CD14-positive monocyte (primary cell): ENCODE measurements at regions not wholly inside any gene's neighbourhood (a gene's known extent, or its start where the extent isn't known, plus 50 kb on each side); places are given as distances from the start of the nearest gene placed in this dataset.

Source experiments
- DNase-seq, 3 donors: peaks; one replicate each; pipeline ENCODE4 v3.0.0-alpha.2; 2011 to 2022
- H2AFZ ChIP-seq: 2 replicates; pipeline ENCODE4 v1.6.0; 2012; ENCODE audit warnings: mild to moderate bottlenecking, low read depth, low read length, inconsistent platforms; ENCODE audit not compliant: insufficient read depth, poor library complexity, severe bottlenecking
- H3K27ac ChIP-seq, 2 donors: 1 replicate in 1 of 2; 2 replicates in 1 of 2; pipeline ENCODE4 v1.5.1; 2012 to 2013; ENCODE audit warnings: low read length in 2 of 2, control low read depth in 1 of 2, inconsistent platforms in 1 of 2, low read depth in 1 of 2, mild to moderate bottlenecking in 1 of 2
- H3K27me3 ChIP-seq, 2 donors: one replicate each; pipeline versions ENCODE4 v1.6.0 to v1.6.1; 2011 to 2013; ENCODE audit warnings: low read length in 2 of 2; ENCODE audit not compliant: control insufficient read depth in 2 of 2, insufficient read depth in 2 of 2
- H3K36me3 ChIP-seq, 2 donors: replicated peaks in 1 of 2; 1 replicate in 1 of 2; 2 replicates in 1 of 2; pipeline versions ENCODE4 v1.5.1 to v1.6.1; 2012 to 2013; ENCODE audit warnings: low read length in 2 of 2, control low read depth in 1 of 2, inconsistent platforms in 1 of 2, mild to moderate bottlenecking in 1 of 2; ENCODE audit not compliant: insufficient read depth in 2 of 2, control insufficient read depth in 1 of 2
- H3K4me1 ChIP-seq, 2 donors: 1 replicate in 1 of 2; 2 replicates in 1 of 2; pipeline versions ENCODE4 v1.5.1 to v1.6.1; 2012 to 2013; ENCODE audit warnings: low read length in 2 of 2, control low read depth in 1 of 2, inconsistent platforms in 1 of 2, mild to moderate bottlenecking in 1 of 2, moderate library complexity in 1 of 2; ENCODE audit not compliant: insufficient read depth in 2 of 2, control insufficient read depth in 1 of 2
- H3K4me2 ChIP-seq: replicated peaks from 2 replicates; pipeline ENCODE3; 2012; ENCODE audit warnings: low read length, moderate library complexity, mild to moderate bottlenecking; ENCODE audit not compliant: poor library complexity, severe bottlenecking; ENCODE audit errors: extremely low read depth
- H3K4me3 ChIP-seq, 3 experiments: fragments of 200-600 bp in 1 of 3; sonication (generic) in 1 of 3; replicated peaks in 1 of 3; 1 replicate in 2 of 3; 2 replicates in 1 of 3; pipeline ENCODE4 v1.5.1; 2011 to 2013; ENCODE audit warnings: low read length in 3 of 3, mild to moderate bottlenecking in 3 of 3, control low read depth in 2 of 3, low read depth in 2 of 3, inconsistent platforms in 1 of 3, moderate library complexity in 1 of 3
- H3K79me2 ChIP-seq: 2 replicates; pipeline ENCODE4 v1.6.0; 2012; ENCODE audit warnings: mild to moderate bottlenecking, control low read depth, inconsistent platforms, low read length, moderate library complexity; ENCODE audit not compliant: insufficient read depth
- H3K9ac ChIP-seq: 2 replicates; pipeline ENCODE4 v1.6.0; 2017; ENCODE audit warnings: low read length, mild to moderate bottlenecking; ENCODE audit not compliant: insufficient read depth, poor library complexity, severe bottlenecking
- H3K9me3 ChIP-seq, 2 donors: replicated peaks in 1 of 2; 1 replicate in 1 of 2; 2 replicates in 1 of 2; pipeline versions ENCODE4 v1.5.1 to v1.6.1; 2012 to 2013; ENCODE audit warnings: low read length in 2 of 2, control low read depth in 1 of 2; ENCODE audit not compliant: control insufficient read depth in 1 of 2, insufficient read depth in 1 of 2
- H4K20me1 ChIP-seq: 2 replicates; pipeline ENCODE4 v1.6.0; 2012; ENCODE audit warnings: mild to moderate bottlenecking, low read length, control low read depth, moderate library complexity; ENCODE audit not compliant: insufficient read depth
- H3K27ac Mint-ChIP-seq, 7 donors: one replicate each; pipeline ENCODE4 v1.8.0; 2020; ENCODE audit warnings: mild to moderate bottlenecking in 7 of 7, mixed read lengths in 7 of 7, moderate library complexity in 6 of 7, inconsistent platforms in 2 of 7
- H3K27me3 Mint-ChIP-seq, 3 donors: one replicate each; pipeline ENCODE4 v1.8.0; 2021 to 2022; ENCODE audit warnings: low read depth in 3 of 3, mild to moderate bottlenecking in 3 of 3, mixed read lengths in 3 of 3, moderate library complexity in 3 of 3, inconsistent platforms in 1 of 3
- H3K36me3 Mint-ChIP-seq, 2 donors: one replicate each; pipeline ENCODE4 v1.8.0; 2020; ENCODE audit warnings: mixed read lengths in 2 of 2, inconsistent platforms in 1 of 2, mild to moderate bottlenecking in 1 of 2
- H3K4me1 Mint-ChIP-seq: one replicate; pipeline ENCODE4 v1.8.0; 2020; ENCODE audit warnings: mild to moderate bottlenecking, mixed read lengths
- H3K4me3 Mint-ChIP-seq, 2 donors: one replicate each; pipeline ENCODE4 v1.8.0; 2020; ENCODE audit warnings: mild to moderate bottlenecking in 2 of 2, mixed read lengths in 2 of 2, moderate library complexity in 1 of 2
- H3K9me3 Mint-ChIP-seq, 7 donors: one replicate each; pipeline ENCODE4 v1.8.0; 2020 to 2022; ENCODE audit warnings: mixed read lengths in 7 of 7, mild to moderate bottlenecking in 6 of 7, moderate library complexity in 6 of 7, inconsistent platforms in 2 of 7
- CTCF ChIP-seq: fragments of 200-600 bp; IDR thresholded peaks from one replicate; pipeline ENCODE4 v1.8.0; 2022; ENCODE audit warnings: antibody characterized with exemption, mild to moderate bottlenecking
- WGBS: methylation state at CpG from one replicate; pipeline ENCODE4 v1.1.5; 2013; ENCODE audit warnings: missing lambda C conversion rate; ENCODE audit not compliant: insufficient coverage; 5-methylcytosine and 5-hydroxymethylcytosine counted together
- intact Hi-C, 2 donors: fragments of 100-400 bp; cut with micrococcal nuclease; formaldehyde crosslinking; loops; one replicate each; pipeline versions ENCODE4 v1.15.0 to v1.15.1; 2023

DNA sequence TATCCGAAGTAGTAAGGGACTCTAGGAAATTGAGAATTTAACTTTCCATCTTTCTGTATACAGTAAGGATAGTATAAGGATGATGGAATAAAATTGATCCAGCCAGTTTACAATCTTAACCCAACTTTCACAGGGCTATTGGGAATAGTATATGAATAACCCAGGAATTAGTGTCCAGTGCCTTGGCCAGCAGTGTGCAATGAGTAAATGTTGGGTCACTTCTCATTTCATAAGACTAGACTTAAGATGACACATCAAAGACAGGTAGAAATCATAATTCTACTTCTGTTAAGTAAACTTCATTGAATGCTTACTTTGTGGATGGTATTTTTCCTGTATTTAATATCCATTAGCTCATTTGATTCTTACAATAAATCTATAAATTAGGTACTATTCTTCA, 949.6 kb upstream of the GOT2 start:
- Histone ChIP-seq H3K79me2 (no peaks in the 10 kb centered on the region), H3K4me2 (no peak overlapping the region), H3K27me3 (no peaks in the 10 kb centered on the region), H2AFZ (no peak overlapping the region), H4K20me1 (no peaks in the 10 kb centered on the region), H3K4me1 (no peaks in the 10 kb centered on the region), H3K9ac (no peak overlapping the region), H3K4me3 (no peak overlapping the region), H3K9me3 (peaks cover 5 to 9% of the 10 kb centered on the region in 2 donors), H3K27ac (no peak overlapping the region), H3K36me3 (no peaks in the 10 kb centered on the region)
- no CpG with 5 or more reads among the region's 1 CpG for WGBS
- DNase-seq, result no peak
- H3K27me3 Mint-ChIP-seq, result peaks cover 0 to 1% (median 0%) of the 10 kb centered on the region in 3 donors
- TF ChIP-seq CTCF, result no peak
- H3K4me1 Mint-ChIP-seq, result no peaks in the 10 kb centered on the region
- H3K27ac Mint-ChIP-seq, result no peak overlapping the region
- intact Hi-C loops, result no loop called here
- no peaks in the 10 kb centered on the region for H3K36me3 Mint-ChIP-seq
- H3K9me3 Mint-ChIP-seq, result peaks cover 0 to 18% (median 6%) of the 10 kb centered on the region in 7 donors
- no peak overlapping the region for H3K4me3 Mint-ChIP-seq

DNA sequence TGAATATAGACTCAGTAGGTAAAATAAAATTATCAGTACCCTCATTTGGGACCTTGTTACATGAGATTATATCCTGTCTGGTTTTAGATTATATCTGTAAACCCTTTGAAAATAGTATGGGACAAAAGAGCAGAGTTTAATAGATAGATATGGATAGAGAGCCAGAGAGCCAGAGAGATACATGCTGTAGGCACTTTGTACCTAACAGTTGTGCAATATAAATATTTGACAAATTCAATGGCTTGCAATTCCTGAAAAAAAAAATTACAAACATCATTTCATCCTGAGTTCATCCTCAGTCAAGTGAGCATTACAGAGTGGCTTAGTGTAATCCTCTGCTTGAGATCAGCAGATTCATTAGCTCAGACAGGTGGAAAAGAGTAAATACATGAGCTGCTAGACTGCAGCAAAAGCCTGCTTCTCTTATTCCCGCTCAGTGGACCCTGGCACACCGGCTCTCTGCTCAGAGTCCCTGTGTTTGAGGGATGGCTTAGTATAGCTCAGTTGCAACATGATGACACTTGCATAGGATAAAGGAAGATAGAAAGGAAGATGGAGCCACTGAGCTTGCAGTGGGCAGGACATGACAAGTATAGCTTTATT, 931.6 kb upstream of the GOT2 start:
- 89% methylated on average over 2 of the region's 2 CpGs for WGBS
- Histone ChIP-seq H3K4me2 (no peak overlapping the region), H3K27ac (no peak overlapping the region), H3K79me2 (no peaks in the 10 kb centered on the region), H3K9me3 (peaks cover 0 to 4% of the 10 kb centered on the region in 2 donors), H3K27me3 (no peaks in the 10 kb centered on the region), H4K20me1 (no peaks in the 10 kb centered on the region), H3K4me1 (no peaks in the 10 kb centered on the region), H2AFZ (no peak overlapping the region), H3K36me3 (no peaks in the 10 kb centered on the region), H3K4me3 (no peak overlapping the region), H3K9ac (no peak overlapping the region)
- no peak for TF ChIP-seq CTCF
- Mint-ChIP-seq H3K4me1 (no peaks in the 10 kb centered on the region), H3K36me3 (no peaks in the 10 kb centered on the region), H3K27me3 (no peaks in the 10 kb centered on the region), H3K27ac (no peak overlapping the region), H3K4me3 (no peak overlapping the region), H3K9me3 (peaks cover 0 to 9% (median 4%) of the 10 kb centered on the region in 7 donors)
- intact Hi-C loops, result no loop called here
- no peak for DNase-seq
